ENCODE measurements at regions not wholly inside any gene's neighbourhood (a gene's known extent, or its start where the extent isn't known, plus 50 kb on each side); places are given as distances from the start of the nearest gene placed in this dataset.

GRCh38 chr1:8189931-8190483 lies 127.9 kb upstream of the SLC45A1 start (continued):
- TF ChIP-seq, protein P1, sequence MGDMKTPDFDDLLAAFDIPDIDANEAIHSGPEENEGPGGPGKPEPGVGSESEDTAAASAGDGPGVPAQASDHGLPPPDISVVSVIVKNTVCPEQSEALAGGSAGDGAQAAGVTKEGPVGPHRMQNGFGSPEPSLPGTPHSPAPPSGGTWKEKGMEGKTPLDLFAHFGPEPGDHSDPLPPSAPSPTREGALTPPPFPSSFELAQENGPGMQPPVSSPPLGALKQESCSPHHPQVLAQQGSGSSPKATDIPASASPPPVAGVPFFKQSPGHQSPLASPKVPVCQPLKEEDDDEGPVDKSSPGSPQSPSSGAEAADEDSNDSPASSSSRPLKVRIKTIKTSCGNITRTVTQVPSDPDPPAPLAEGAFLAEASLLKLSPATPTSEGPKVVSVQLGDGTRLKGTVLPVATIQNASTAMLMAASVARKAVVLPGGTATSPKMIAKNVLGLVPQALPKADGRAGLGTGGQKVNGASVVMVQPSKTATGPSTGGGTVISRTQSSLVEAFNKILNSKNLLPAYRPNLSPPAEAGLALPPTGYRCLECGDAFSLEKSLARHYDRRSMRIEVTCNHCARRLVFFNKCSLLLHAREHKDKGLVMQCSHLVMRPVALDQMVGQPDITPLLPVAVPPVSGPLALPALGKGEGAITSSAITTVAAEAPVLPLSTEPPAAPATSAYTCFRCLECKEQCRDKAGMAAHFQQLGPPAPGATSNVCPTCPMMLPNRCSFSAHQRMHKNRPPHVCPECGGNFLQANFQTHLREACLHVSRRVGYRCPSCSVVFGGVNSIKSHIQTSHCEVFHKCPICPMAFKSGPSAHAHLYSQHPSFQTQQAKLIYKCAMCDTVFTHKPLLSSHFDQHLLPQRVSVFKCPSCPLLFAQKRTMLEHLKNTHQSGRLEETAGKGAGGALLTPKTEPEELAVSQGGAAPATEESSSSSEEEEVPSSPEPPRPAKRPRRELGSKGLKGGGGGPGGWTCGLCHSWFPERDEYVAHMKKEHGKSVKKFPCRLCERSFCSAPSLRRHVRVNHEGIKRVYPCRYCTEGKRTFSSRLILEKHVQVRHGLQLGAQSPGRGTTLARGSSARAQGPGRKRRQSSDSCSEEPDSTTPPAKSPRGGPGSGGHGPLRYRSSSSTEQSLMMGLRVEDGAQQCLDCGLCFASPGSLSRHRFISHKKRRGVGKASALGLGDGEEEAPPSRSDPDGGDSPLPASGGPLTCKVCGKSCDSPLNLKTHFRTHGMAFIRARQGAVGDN (CRISPR knock-in tag; IDR thresholded peaks at IDR 0.05) = peak; percentile 35; the same call in 1 of the 2 replicates
- TF ChIP-seq ZNF567 (CRISPR knock-in tag; IDR thresholded peaks at IDR 0.05; ENCODE audit: borderline replicate concordance) (0 out of 2 replicates have a peak, but pooled peaks have one; percentile 49), TAF15 (IDR thresholded peaks at IDR 0.05; ENCODE audit: low read depth, low read length, poor library complexity, severe bottlenecking) (no peak), ZNF770 (CRISPR knock-in tag; IDR thresholded peaks at IDR 0.05) (peak; percentile 90), ZNF713 (CRISPR knock-in tag; IDR thresholded peaks at IDR 0.05) (no peak), ZMYM3 (CRISPR knock-in tag; IDR thresholded peaks at IDR 0.05) (peak; percentile 94), MAFK (conservative IDR thresholded peaks at IDR 0.05 in 1 of 2, IDR thresholded peaks at IDR 0.05 in 1 of 2; ENCODE audit: low read length in 2 of 2) (peak; percentile 88 to 95)
- TF ChIP-seq, protein P2, sequence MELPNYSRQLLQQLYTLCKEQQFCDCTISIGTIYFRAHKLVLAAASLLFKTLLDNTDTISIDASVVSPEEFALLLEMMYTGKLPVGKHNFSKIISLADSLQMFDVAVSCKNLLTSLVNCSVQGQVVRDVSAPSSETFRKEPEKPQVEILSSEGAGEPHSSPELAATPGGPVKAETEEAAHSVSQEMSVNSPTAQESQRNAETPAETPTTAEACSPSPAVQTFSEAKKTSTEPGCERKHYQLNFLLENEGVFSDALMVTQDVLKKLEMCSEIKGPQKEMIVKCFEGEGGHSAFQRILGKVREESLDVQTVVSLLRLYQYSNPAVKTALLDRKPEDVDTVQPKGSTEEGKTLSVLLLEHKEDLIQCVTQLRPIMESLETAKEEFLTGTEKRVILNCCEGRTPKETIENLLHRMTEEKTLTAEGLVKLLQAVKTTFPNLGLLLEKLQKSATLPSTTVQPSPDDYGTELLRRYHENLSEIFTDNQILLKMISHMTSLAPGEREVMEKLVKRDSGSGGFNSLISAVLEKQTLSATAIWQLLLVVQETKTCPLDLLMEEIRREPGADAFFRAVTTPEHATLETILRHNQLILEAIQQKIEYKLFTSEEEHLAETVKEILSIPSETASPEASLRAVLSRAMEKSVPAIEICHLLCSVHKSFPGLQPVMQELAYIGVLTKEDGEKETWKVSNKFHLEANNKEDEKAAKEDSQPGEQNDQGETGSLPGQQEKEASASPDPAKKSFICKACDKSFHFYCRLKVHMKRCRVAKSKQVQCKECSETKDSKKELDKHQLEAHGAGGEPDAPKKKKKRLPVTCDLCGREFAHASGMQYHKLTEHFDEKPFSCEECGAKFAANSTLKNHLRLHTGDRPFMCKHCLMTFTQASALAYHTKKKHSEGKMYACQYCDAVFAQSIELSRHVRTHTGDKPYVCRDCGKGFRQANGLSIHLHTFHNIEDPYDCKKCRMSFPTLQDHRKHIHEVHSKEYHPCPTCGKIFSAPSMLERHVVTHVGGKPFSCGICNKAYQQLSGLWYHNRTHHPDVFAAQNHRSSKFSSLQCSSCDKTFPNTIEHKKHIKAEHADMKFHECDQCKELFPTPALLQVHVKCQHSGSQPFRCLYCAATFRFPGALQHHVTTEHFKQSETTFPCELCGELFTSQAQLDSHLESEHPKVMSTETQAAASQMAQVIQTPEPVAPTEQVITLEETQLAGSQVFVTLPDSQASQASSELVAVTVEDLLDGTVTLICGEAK (IDR thresholded peaks at IDR 0.05) = no peak
- TF ChIP-seq, protein P2 (CRISPR knock-in tag; IDR thresholded peaks at IDR 0.05) = peak; percentile 71; the same call in 1 of the 2 replicates
- TF ChIP-seq, protein P3, sequence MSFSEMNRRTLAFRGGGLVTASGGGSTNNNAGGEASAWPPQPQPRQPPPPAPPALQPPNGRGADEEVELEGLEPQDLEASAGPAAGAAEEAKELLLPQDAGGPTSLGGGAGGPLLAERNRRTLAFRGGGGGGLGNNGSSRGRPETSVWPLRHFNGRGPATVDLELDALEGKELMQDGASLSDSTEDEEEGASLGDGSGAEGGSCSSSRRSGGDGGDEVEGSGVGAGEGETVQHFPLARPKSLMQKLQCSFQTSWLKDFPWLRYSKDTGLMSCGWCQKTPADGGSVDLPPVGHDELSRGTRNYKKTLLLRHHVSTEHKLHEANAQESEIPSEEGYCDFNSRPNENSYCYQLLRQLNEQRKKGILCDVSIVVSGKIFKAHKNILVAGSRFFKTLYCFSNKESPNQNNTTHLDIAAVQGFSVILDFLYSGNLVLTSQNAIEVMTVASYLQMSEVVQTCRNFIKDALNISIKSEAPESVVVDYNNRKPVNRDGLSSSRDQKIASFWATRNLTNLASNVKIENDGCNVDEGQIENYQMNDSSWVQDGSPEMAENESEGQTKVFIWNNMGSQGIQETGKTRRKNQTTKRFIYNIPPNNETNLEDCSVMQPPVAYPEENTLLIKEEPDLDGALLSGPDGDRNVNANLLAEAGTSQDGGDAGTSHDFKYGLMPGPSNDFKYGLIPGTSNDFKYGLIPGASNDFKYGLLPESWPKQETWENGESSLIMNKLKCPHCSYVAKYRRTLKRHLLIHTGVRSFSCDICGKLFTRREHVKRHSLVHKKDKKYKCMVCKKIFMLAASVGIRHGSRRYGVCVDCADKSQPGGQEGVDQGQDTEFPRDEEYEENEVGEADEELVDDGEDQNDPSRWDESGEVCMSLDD (CRISPR knock-in tag; IDR thresholded peaks at IDR 0.05; ENCODE audit: borderline replicate concordance) = no peak
